GM10266 (cell line): ENCODE measurements at regions not wholly inside any gene's neighbourhood (a gene's known extent, or its start where the extent isn't known, plus 50 kb on each side); places are given as distances from the start of the nearest gene placed in this dataset.

Source experiments
- DNase-seq: peaks from one replicate; pipeline ENCODE4 v3.0.0; 2012; ENCODE audit errors: extremely low spot score
- CTCF ChIP-seq: IDR thresholded peaks from 2 replicates; pipeline ENCODE4 v1.5.1; 2012; ENCODE audit warnings: mild to moderate bottlenecking, low read depth; ENCODE audit not compliant: control insufficient read depth, insufficient read depth; ENCODE audit errors: missing control alignments

GRCh38 chr1:2945821-2946231, 75.4 kb upstream of the ACTRT2 start:
- DNase-seq, result no peak
- TF ChIP-seq CTCF, result no peak

GRCh38 chr1:2946291-2946690, 75.0 kb upstream of the ACTRT2 start:
- no peak for DNase-seq
- TF ChIP-seq CTCF, result no peak

- DNase-seq, result no peak
Measured at GRCh38 chr1:2946999-2947690, 74.1 kb upstream of the ACTRT2 start.

GRCh38 chr1:2948001-2948750, 73.1 kb upstream of the ACTRT2 start:
- DNase-seq, result no peak
- no peak for TF ChIP-seq CTCF

More at GRCh38 chr1:2946999-2947690, 74.1 kb upstream of the ACTRT2 start:
- TF ChIP-seq CTCF, result no peak

- no peak for DNase-seq
- TF ChIP-seq CTCF, result no peak
Measured at GRCh38 chr1:2948751-2949680, 72.3 kb upstream of the ACTRT2 start.

GRCh38 chr1:2949966-2950925, 71.0 kb upstream of the ACTRT2 start:
- no peak for DNase-seq
- no peak for TF ChIP-seq CTCF
